ENCODE measurements at regions not wholly inside any gene's neighbourhood (a gene's known extent, or its start where the extent isn't known, plus 50 kb on each side); places are given as distances from the start of the nearest gene placed in this dataset.

DNA sequence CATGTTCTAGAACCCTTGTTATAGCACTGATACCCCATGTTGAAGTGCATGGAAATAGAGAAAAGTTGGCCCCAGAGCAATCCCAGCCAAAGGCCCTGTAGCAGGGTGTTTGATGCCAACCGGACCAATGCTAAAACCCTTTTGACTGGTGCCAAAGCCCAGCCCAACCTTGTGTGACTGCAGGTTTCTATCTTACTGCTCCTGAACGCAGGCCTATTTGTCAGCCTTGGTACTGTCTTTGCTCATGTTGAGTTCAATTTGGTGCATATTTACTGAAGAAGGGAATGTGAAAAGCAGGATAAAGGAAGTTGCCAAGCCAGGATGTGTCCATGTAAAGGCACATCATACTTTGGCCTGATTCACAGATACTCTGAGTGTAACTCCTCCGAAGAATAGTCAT is 51.7 kb upstream of the NFASC start:
- no peak overlapping the region for H3K4me3 ChIP-seq (ENCODE audit: low read depth, low read length)
- no peak for DNase-seq (ENCODE audit: extremely low spot score)
- H3K27ac ChIP-seq (ENCODE audit: low read depth), result no peak overlapping the region
- WGBS, result 41% methylated on average over 3 of the region's 3 CpGs
- no peaks in the 10 kb centered on the region for H3K36me3 ChIP-seq (ENCODE audit: insufficient read depth)
- H3K4me1 ChIP-seq (ENCODE audit: insufficient read depth), result peaks cover 4% of the 10 kb centered on the region

DNA sequence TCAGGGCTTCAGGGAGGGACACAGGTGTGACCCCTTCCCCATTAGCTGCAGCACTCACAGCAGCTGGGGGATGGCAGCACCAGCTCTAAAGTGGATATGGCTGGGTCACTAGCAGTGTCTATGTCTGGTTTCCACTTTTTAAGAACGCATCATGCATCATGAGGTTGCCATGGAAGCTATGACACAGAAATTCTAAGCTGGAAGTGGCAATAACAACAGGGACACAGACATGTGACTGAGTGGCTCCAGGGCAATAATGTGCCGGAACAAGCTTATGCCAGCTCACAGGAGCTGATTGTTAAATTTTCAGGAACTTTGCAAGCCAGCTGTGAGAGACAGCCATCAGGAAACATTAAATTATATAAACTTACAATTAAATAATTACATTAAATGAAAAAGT is 51.2 kb upstream of the NFASC start:
- Histone ChIP-seq H3K27ac (ENCODE audit: low read depth) (no peak overlapping the region), H3K4me1 (ENCODE audit: insufficient read depth) (peaks cover 4% of the 10 kb centered on the region), H3K4me3 (ENCODE audit: low read depth, low read length) (no peak overlapping the region), H3K36me3 (ENCODE audit: insufficient read depth) (no peaks in the 10 kb centered on the region)
- no peak for DNase-seq (ENCODE audit: extremely low spot score)
- WGBS, result 73% methylated on average over 2 of the region's 2 CpGs

Measured in urinary bladder (tissue), 3 donors.